CD8-positive, alpha-beta memory T cell (primary cell): ENCODE measurements at regions not wholly inside any gene's neighbourhood (a gene's known extent, or its start where the extent isn't known, plus 50 kb on each side); places are given as distances from the start of the nearest gene placed in this dataset.

Experiments
- CTCF ChIA-PET: fragments of 350-600 bp; sonication (Branson Sonifier 250); formaldehyde crosslinking; loops from one replicate; lab custom pipeline; 2021; ENCODE audit warnings: antibody characterized with exemption; lab: Charles Lee
- POLR2A ChIA-PET: fragments of 350-600 bp; sonication (Branson Sonifier 250); formaldehyde crosslinking; loops from one replicate; lab custom pipeline; 2021; ENCODE audit warnings: antibody characterized with exemption; lab: Charles Lee
- DNase-seq, 5 donors: peaks; one replicate each; pipeline versions ENCODE4 v3.0.0 to v3.0.0-alpha.2; 2020 to 2022; ENCODE audit warnings: mixed read lengths in 1 of 5
- H3K27ac ChIP-seq: one replicate; pipeline ENCODE4 v1.7.0; 2013; ENCODE audit warnings: low read depth, mild to moderate bottlenecking, low read length, moderate library complexity
- H3K27me3 ChIP-seq: 2 replicates; pipeline ENCODE4 v1.7.0; 2013; ENCODE audit warnings: low read length, mild to moderate bottlenecking; ENCODE audit not compliant: insufficient read depth, poor library complexity, severe bottlenecking
- H3K36me3 ChIP-seq: 2 replicates; pipeline ENCODE4 v1.7.0; 2013; ENCODE audit warnings: mild to moderate bottlenecking, low read length, moderate library complexity; ENCODE audit not compliant: insufficient read depth
- H3K4me1 ChIP-seq: 2 replicates; pipeline ENCODE4 v1.7.0; 2013; ENCODE audit warnings: mild to moderate bottlenecking, low read length, moderate library complexity; ENCODE audit not compliant: insufficient read depth
- H3K4me3 ChIP-seq: 2 replicates; pipeline ENCODE4 v1.7.0; 2013; ENCODE audit warnings: mild to moderate bottlenecking, low read length
- H3K9me3 ChIP-seq: 2 replicates; pipeline ENCODE4 v1.7.0; 2013; ENCODE audit warnings: mild to moderate bottlenecking, low read length
- H3K27ac Mint-ChIP-seq, 8 donors: one replicate each; pipeline ENCODE4 v1.8.0; 2020 to 2021; ENCODE audit warnings: mixed read lengths in 8 of 8, mild to moderate bottlenecking in 6 of 8, inconsistent platforms in 3 of 8, moderate library complexity in 3 of 8
- H3K27me3 Mint-ChIP-seq, 2 donors: one replicate each; pipeline ENCODE4 v1.8.0; 2020 to 2021; ENCODE audit warnings: mixed read lengths in 2 of 2, mild to moderate bottlenecking in 1 of 2, moderate library complexity in 1 of 2
- H3K36me3 Mint-ChIP-seq, 3 donors: one replicate each; pipeline ENCODE4 v1.8.0; 2020 to 2021; ENCODE audit warnings: mixed read lengths in 3 of 3, inconsistent platforms in 1 of 3, mild to moderate bottlenecking in 1 of 3
- H3K4me1 Mint-ChIP-seq, 3 donors: one replicate each; pipeline ENCODE4 v1.8.0; 2020 to 2021; ENCODE audit warnings: mixed read lengths in 3 of 3, inconsistent platforms in 1 of 3, mild to moderate bottlenecking in 1 of 3
- H3K4me3 Mint-ChIP-seq, 7 donors: one replicate each; pipeline ENCODE4 v1.8.0; 2020 to 2021; ENCODE audit warnings: mixed read lengths in 7 of 7, mild to moderate bottlenecking in 6 of 7, moderate library complexity in 4 of 7, inconsistent platforms in 2 of 7
- H3K9me3 Mint-ChIP-seq, 5 donors: one replicate each; pipeline ENCODE4 v1.8.0; 2020 to 2022; ENCODE audit warnings: mixed read lengths in 5 of 5, mild to moderate bottlenecking in 3 of 5, moderate library complexity in 2 of 5, inconsistent platforms in 1 of 5

GRCh38 chr9:116049456-116049855 lies 104.1 kb upstream of the PAPPA start:
- ChIA-PET POLR2A (no interaction called here), CTCF (no interaction called here)
- no peaks in the 10 kb centered on the region for H3K27me3 ChIP-seq
- Mint-ChIP-seq H3K27ac (no peak overlapping the region), H3K27me3 (no peaks in the 10 kb centered on the region), H3K9me3 (peaks cover 0 to 15% (median 3%) of the 10 kb centered on the region in 5 donors), H3K4me1 (no peaks in the 10 kb centered on the region), H3K36me3 (no peaks in the 10 kb centered on the region), H3K4me3 (no peak overlapping the region)
- no peaks in the 10 kb centered on the region for H3K9me3 ChIP-seq
- no peaks in the 10 kb centered on the region for H3K4me1 ChIP-seq
- H3K4me3 ChIP-seq = no peak overlapping the region
- DNase-seq = no peak
- H3K27ac ChIP-seq = no peak overlapping the region
- H3K36me3 ChIP-seq = no peaks in the 10 kb centered on the region

GRCh38 chr9:116051528-116051927 lies 102.1 kb upstream of the PAPPA start:
- no peaks in the 10 kb centered on the region for H3K4me1 Mint-ChIP-seq
- no peak overlapping the region for H3K27ac Mint-ChIP-seq

GRCh38 chr9:116055536-116055935 lies 98.1 kb upstream of the PAPPA start:
- POLR2A ChIA-PET = no interaction called here

More at GRCh38 chr9:116051528-116051927, 102.1 kb upstream of the PAPPA start:
- Histone ChIP-seq H3K4me3 (no peak overlapping the region), H3K9me3 (no peaks in the 10 kb centered on the region), H3K36me3 (no peaks in the 10 kb centered on the region), H3K27me3 (no peaks in the 10 kb centered on the region), H3K4me1 (no peaks in the 10 kb centered on the region), H3K27ac (no peak overlapping the region)
- Mint-ChIP-seq H3K4me3 (no peak overlapping the region), H3K9me3 (peaks cover 0 to 10% (median 5%) of the 10 kb centered on the region in 5 donors), H3K27me3 (no peaks in the 10 kb centered on the region), H3K36me3 (no peaks in the 10 kb centered on the region)
- DNase-seq = no peak
- ChIA-PET POLR2A (no interaction called here), CTCF (no interaction called here)

GRCh38 chr9:116057371-116057770 lies 96.2 kb upstream of the PAPPA start:
- Histone ChIP-seq H3K27ac (no peak overlapping the region), H3K36me3 (no peaks in the 10 kb centered on the region), H3K9me3 (no peaks in the 10 kb centered on the region), H3K27me3 (no peaks in the 10 kb centered on the region), H3K4me3 (no peak overlapping the region), H3K4me1 (no peaks in the 10 kb centered on the region)
- H3K36me3 Mint-ChIP-seq = no peaks in the 10 kb centered on the region
- H3K9me3 Mint-ChIP-seq = peaks cover 0 to 2% (median under 1%) of the 10 kb centered on the region in 5 donors
- H3K4me1 Mint-ChIP-seq = no peaks in the 10 kb centered on the region
- peaks cover 0 to 4% of the 10 kb centered on the region in 2 donors for H3K27me3 Mint-ChIP-seq
- DNase-seq = no peak
- H3K4me3 Mint-ChIP-seq = no peak overlapping the region
- CTCF ChIA-PET = no interaction called here
- POLR2A ChIA-PET = no interaction called here
- no peak overlapping the region for H3K27ac Mint-ChIP-seq

More at GRCh38 chr9:116055536-116055935, 98.1 kb upstream of the PAPPA start:
- no peaks in the 10 kb centered on the region for H3K9me3 ChIP-seq
- DNase-seq = no peak
- H3K27me3 Mint-ChIP-seq = peaks cover 0 to 1% of the 10 kb centered on the region in 2 donors
- H3K36me3 ChIP-seq = no peaks in the 10 kb centered on the region
- no peak overlapping the region for H3K27ac Mint-ChIP-seq
- CTCF ChIA-PET = no interaction called here
- no peaks in the 10 kb centered on the region for H3K27me3 ChIP-seq
- no peaks in the 10 kb centered on the region for H3K36me3 Mint-ChIP-seq
- no peaks in the 10 kb centered on the region for H3K4me1 ChIP-seq
- no peak overlapping the region for H3K4me3 Mint-ChIP-seq
- no peak overlapping the region for H3K4me3 ChIP-seq
- H3K9me3 Mint-ChIP-seq = peaks cover 0 to 7% (median 2%) of the 10 kb centered on the region in 5 donors
- H3K4me1 Mint-ChIP-seq = no peaks in the 10 kb centered on the region
- no peak overlapping the region for H3K27ac ChIP-seq

GRCh38 chr9:116058421-116058820 lies 95.2 kb upstream of the PAPPA start:
- no peaks in the 10 kb centered on the region for H3K27me3 ChIP-seq
- Mint-ChIP-seq H3K4me1 (no peaks in the 10 kb centered on the region), H3K4me3 (no peak overlapping the region), H3K27me3 (peaks cover 0 to 4% of the 10 kb centered on the region in 2 donors), H3K27ac (no peak overlapping the region), H3K36me3 (no peaks in the 10 kb centered on the region), H3K9me3 (peaks cover 0 to 6% (median 0%) of the 10 kb centered on the region in 5 donors)
- H3K27ac ChIP-seq = no peak overlapping the region
- no peaks in the 10 kb centered on the region for H3K4me1 ChIP-seq
- no peak overlapping the region for H3K4me3 ChIP-seq
- no peaks in the 10 kb centered on the region for H3K36me3 ChIP-seq
- DNase-seq = no peak
- ChIA-PET CTCF (no interaction called here), POLR2A (no interaction called here)
- H3K9me3 ChIP-seq = no peaks in the 10 kb centered on the region

GRCh38 chr9:116059466-116059865 lies 94.1 kb upstream of the PAPPA start:
- Mint-ChIP-seq H3K27ac (no peak overlapping the region), H3K4me1 (no peaks in the 10 kb centered on the region), H3K9me3 (peaks cover 0 to 6% (median 0%) of the 10 kb centered on the region in 5 donors), H3K36me3 (no peaks in the 10 kb centered on the region), H3K4me3 (no peak overlapping the region), H3K27me3 (peaks cover 0 to 4% of the 10 kb centered on the region in 2 donors)
- ChIA-PET CTCF (no interaction called here), POLR2A (no interaction called here)
- no peak overlapping the region for H3K27ac ChIP-seq
- H3K27me3 ChIP-seq = no peaks in the 10 kb centered on the region
- no peaks in the 10 kb centered on the region for H3K9me3 ChIP-seq
- DNase-seq = no peak
- no peak overlapping the region for H3K4me3 ChIP-seq
- no peaks in the 10 kb centered on the region for H3K36me3 ChIP-seq
- H3K4me1 ChIP-seq = no peaks in the 10 kb centered on the region

GRCh38 chr9:116060631-116061030 lies 93.0 kb upstream of the PAPPA start:
- no peak overlapping the region for H3K27ac Mint-ChIP-seq
- H3K9me3 Mint-ChIP-seq = peaks cover 0 to 4% (median 0%) of the 10 kb centered on the region in 5 donors
- no peak overlapping the region for H3K4me3 Mint-ChIP-seq
- no peaks in the 10 kb centered on the region for H3K4me1 Mint-ChIP-seq
- H3K36me3 Mint-ChIP-seq = no peaks in the 10 kb centered on the region
- H3K27ac ChIP-seq = no peak overlapping the region
- ChIA-PET POLR2A (no interaction called here), CTCF (no interaction called here)
- H3K9me3 ChIP-seq = no peaks in the 10 kb centered on the region
- no peak overlapping the region for H3K4me3 ChIP-seq
- H3K4me1 ChIP-seq = no peaks in the 10 kb centered on the region
- H3K27me3 Mint-ChIP-seq = peaks cover 0 to 4% of the 10 kb centered on the region in 2 donors
- no peak for DNase-seq
- no peaks in the 10 kb centered on the region for H3K36me3 ChIP-seq
- H3K27me3 ChIP-seq = no peaks in the 10 kb centered on the region

GRCh38 chr9:116061546-116062205 lies 91.9 kb upstream of the PAPPA start:
- no peaks in the 10 kb centered on the region for H3K27me3 ChIP-seq
- Mint-ChIP-seq H3K27ac (no peak overlapping the region), H3K9me3 (peaks cover 0 to 3% (median 0%) of the 10 kb centered on the region in 5 donors), H3K4me1 (no peaks in the 10 kb centered on the region), H3K27me3 (peaks cover 0 to 4% of the 10 kb centered on the region in 2 donors), H3K4me3 (no peak overlapping the region), H3K36me3 (no peaks in the 10 kb centered on the region)
- no peaks in the 10 kb centered on the region for H3K4me1 ChIP-seq
- no peak overlapping the region for H3K4me3 ChIP-seq
- H3K36me3 ChIP-seq = no peaks in the 10 kb centered on the region
- H3K9me3 ChIP-seq = no peaks in the 10 kb centered on the region
- no peak for DNase-seq
- no peak overlapping the region for H3K27ac ChIP-seq
- ChIA-PET POLR2A (no interaction called here), CTCF (no interaction called here)
